Rectal smooth muscle tissue (tissue), 1 donor: ENCODE measurements at regions not wholly inside any gene's neighbourhood (a gene's known extent, or its start where the extent isn't known, plus 50 kb on each side); places are given as distances from the start of the nearest gene placed in this dataset.

ENCODE experiments used
- H3K27ac ChIP-seq: one replicate; pipeline ENCODE4 v1.7.0; 2013; ENCODE audit warnings: low read depth, low read length, inconsistent platforms
- H3K27me3 ChIP-seq: one replicate; pipeline ENCODE4 v1.7.0; 2013; ENCODE audit warnings: low read length; ENCODE audit not compliant: control insufficient read depth, insufficient read depth
- H3K36me3 ChIP-seq: one replicate; pipeline ENCODE4 v1.7.0; 2013; ENCODE audit warnings: low read length; ENCODE audit not compliant: control insufficient read depth, insufficient read depth
- H3K4me1 ChIP-seq: one replicate; pipeline ENCODE4 v1.7.0; 2013; ENCODE audit warnings: low read length; ENCODE audit not compliant: control insufficient read depth, insufficient read depth
- H3K4me3 ChIP-seq: one replicate; pipeline ENCODE4 v1.7.0; 2013; ENCODE audit warnings: low read length
- H3K9ac ChIP-seq: one replicate; pipeline ENCODE4 v1.7.0; 2013; ENCODE audit warnings: low read length

DNA sequence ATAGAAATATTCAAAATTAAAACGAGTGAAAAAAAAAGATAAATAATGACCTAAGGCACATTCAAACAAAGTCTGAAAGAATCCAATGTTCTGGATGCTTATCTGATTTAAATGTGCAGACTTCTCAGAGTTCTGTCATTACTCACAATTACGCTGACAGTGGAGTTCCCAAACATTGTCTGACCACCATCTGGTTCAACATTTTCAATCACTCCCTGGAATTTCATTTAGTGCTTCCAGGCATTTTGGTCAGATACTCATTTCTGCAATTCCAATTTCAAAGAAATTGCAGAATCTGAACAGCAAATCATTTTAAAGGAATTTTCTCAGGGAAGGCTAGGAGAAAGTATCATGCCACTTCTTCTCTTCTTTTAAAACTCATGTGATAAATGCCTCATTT, 398.2 kb upstream of the PDE3A start:
- no peaks in the 10 kb centered on the region for H3K27me3 ChIP-seq
- H3K36me3 ChIP-seq: no peaks in the 10 kb centered on the region
- H3K9ac ChIP-seq: no peak overlapping the region
- peaks cover 5% of the 10 kb centered on the region for H3K4me1 ChIP-seq
- no peak overlapping the region for H3K27ac ChIP-seq
- no peak overlapping the region for H3K4me3 ChIP-seq

DNA sequence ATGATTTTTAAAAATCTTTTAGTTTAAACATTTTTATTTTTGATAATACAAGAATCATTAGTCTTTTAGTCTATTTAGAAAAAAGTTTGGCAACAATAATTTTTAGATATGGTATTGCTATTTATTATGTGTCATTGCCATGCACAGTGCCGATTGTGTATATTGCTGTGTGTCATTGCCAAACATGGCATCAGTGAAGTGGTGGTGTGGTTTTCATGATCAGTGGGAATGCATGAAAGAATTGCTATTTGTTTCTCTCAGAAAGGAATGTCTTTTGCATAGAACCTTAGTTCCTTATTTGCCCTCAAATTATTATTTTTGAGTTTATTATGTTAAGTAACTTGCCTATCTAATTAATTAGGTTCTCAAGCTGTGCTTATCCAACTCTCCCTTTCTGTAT, 397.5 kb upstream of the PDE3A start:
- Histone ChIP-seq H3K4me3 (no peak overlapping the region), H3K27me3 (no peaks in the 10 kb centered on the region), H3K27ac (no peak overlapping the region)

DNA sequence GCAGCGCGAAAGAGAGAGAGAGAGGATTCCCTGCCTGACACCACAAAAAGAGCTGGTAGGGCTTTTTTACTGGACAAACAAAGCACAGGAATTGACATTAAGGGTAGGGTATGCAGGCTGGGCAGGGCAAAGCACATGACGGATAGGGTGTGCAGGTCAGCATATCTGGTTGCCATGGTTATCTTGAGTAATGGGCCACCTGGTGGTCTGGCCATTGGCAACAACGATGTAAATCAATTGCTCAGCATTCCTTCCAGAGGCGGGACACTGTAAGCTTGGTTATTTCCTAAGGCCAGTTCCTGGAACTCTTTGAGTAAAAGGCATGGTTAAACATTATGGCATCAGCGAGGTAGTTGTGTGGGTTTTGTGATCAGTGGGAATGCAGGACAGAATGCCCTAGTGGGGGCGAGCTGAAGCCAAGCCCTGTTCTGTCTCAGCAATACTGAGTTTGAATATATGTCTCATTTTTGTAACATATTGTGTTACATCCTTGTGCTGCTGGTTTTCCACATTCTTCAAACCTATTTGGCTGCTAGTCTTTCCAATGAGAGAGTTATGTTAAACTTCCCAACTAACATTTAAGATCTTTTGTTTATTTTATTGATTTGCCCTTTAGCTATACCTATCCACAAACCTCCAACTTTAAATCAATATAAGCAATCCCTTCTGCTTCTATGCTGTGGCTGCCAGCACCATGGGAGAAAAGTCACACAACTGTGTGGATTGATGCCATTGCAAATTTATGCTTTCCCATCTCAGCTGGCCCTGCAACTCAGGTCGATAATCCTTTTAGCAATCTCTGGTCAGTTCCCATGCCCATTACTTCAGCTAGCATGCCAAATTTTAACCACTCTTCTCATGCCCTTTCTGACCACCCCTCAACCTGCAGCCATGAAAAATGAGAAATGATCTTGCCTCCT, 396.7 kb upstream of the PDE3A start:
- Histone ChIP-seq H3K27me3 (no peaks in the 10 kb centered on the region), H3K4me1 (peaks cover 5% of the 10 kb centered on the region), H3K4me3 (no peak overlapping the region), H3K9ac (no peak overlapping the region), H3K27ac (no peak overlapping the region), H3K36me3 (no peaks in the 10 kb centered on the region)

More for the DNA sequence above, 397.5 kb upstream of the PDE3A start:
- H3K36me3 ChIP-seq: no peaks in the 10 kb centered on the region
- peaks cover 5% of the 10 kb centered on the region for H3K4me1 ChIP-seq
- no peak overlapping the region for H3K9ac ChIP-seq

DNA sequence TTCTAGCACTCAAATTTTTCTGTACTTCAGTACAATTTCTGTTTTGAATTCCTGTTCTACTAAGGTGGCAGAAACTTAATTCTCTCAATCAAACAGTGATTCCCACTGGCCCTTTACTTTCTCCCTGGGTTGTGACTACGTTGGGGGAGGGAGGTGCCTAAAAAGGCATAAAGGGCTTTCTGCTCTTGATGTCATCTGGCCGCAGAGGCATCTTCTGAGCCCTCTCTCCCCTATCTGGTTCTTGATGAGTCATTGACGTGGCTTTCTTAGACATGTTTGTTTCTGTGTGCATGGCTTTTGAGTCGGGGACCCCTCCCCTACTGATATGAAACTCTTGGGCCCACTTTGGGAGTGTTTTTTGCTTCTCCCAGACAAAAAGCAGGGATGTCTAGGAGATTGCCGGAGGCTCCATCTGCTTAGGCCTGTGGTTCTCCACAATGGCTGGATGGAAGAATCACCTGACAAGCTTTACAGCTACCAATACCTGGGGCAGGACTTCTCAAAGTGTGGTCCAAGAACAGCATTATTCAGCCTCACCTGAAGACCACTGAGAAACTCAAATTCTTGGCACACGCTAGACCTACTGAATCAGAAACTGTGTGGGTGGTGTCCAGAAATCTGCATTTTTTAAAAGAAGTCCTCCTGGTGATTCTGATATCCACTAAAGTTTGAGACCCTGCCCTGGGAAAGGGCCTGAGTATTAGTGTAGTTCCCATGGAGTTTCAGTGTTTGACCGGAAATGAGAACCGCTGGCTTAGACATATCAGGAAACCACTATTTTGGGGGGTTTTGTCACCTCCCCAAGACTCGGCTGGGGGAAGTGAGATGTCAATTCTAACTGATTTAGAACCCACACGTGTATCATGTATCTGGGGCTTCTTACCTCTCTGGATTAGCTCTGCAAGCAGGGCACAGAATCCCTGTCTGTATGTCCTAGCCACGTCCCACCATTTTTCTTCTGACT, 395.7 kb upstream of the PDE3A start:
- no peak overlapping the region for H3K4me3 ChIP-seq
- H3K27ac ChIP-seq: no peak overlapping the region
- H3K36me3 ChIP-seq: no peaks in the 10 kb centered on the region
- peaks cover 1% of the 10 kb centered on the region for H3K4me1 ChIP-seq
- H3K27me3 ChIP-seq: no peaks in the 10 kb centered on the region
- H3K9ac ChIP-seq: no peak overlapping the region

DNA sequence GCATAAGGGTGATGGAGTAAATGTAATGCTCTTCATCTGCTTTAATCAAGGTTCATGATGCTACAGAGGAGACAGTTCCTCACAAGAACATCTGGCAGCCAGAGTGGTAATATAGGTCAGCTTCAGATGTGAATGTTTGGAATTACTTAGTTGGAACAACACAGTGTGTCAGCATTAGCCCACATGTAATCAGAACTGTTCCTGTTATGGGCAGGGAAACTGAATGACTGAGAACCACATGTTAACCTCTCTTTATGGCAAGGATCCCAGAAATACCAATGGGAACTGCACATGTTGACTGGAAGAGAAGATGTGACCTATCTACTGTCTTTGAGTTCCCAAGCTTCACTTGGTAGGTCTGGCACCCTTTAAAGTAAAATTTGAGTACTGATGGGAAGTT, 390.1 kb upstream of the PDE3A start:
- Histone ChIP-seq H3K4me1 (no peaks in the 10 kb centered on the region), H3K27ac (no peak overlapping the region), H3K4me3 (no peak overlapping the region), H3K36me3 (no peaks in the 10 kb centered on the region), H3K27me3 (no peaks in the 10 kb centered on the region), H3K9ac (no peak overlapping the region)

DNA sequence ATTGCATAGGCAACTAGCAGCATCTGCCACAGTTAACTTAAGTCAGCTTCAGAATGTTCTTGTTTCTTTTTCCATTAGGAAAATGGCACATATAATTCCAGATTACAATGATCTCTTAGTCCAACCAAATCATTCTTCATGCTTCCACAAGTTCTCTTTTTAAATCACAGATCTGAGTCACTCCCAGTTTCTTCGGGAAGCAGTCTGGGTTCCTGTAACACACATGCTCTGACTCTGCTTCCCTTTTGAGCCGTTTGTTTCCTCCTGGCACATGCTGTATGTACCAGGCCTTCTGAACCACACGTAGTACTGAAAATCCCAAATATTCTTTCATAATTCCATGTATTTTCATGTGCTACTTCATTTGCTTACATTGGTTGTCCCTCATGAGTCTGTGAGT, 388.8 kb upstream of the PDE3A start:
- Histone ChIP-seq H3K36me3 (no peaks in the 10 kb centered on the region), H3K4me1 (no peaks in the 10 kb centered on the region), H3K9ac (no peak overlapping the region), H3K27ac (no peak overlapping the region), H3K27me3 (no peaks in the 10 kb centered on the region), H3K4me3 (no peak overlapping the region)

DNA sequence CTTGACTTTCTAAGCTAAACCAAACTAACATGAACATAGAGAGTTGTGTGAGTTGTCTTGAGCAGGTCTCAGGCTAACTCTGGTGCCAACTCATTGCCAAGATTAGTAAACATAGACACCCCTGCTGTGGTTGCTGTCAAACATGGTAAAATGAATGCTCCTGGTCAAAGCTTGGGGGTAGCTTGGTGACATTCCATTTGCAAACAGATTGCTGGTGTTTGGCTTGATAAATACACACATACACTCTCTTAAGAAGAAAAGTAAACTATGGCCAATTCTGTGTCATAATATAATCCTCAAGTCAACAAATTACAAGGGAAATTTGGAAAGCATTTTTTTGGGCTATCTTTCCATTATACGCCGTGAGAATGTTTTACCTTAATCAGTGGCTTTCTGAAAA, 386.4 kb upstream of the PDE3A start:
- no peaks in the 10 kb centered on the region for H3K36me3 ChIP-seq
- no peak overlapping the region for H3K27ac ChIP-seq
- H3K27me3 ChIP-seq: no peaks in the 10 kb centered on the region
- H3K4me1 ChIP-seq: no peaks in the 10 kb centered on the region
- no peak overlapping the region for H3K4me3 ChIP-seq
- H3K9ac ChIP-seq: no peak overlapping the region

DNA sequence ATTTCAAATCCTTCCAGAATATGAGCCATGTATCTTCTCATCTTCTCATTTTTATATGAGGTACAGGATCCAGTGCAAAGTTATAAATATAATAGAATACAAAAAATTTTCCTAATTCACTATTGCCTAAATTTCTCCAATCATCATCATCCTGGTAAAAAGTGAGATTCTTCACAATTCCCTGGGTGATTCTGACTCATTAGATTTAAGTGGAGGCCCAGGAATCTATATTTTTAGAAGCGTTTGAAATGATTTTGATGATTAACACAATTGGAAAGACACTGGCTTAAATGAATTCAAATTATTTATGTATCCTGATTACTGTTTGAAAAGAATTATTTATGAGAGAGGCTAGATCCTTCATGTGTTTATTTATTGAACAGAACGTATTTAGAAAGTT, 380.3 kb upstream of the PDE3A start:
- Histone ChIP-seq H3K4me1 (peaks cover 15% of the 10 kb centered on the region), H3K27me3 (no peaks in the 10 kb centered on the region), H3K27ac (peak overlapping the region; percentile 38), H3K9ac (no peak overlapping the region), H3K4me3 (no peak overlapping the region), H3K36me3 (no peaks in the 10 kb centered on the region)

DNA sequence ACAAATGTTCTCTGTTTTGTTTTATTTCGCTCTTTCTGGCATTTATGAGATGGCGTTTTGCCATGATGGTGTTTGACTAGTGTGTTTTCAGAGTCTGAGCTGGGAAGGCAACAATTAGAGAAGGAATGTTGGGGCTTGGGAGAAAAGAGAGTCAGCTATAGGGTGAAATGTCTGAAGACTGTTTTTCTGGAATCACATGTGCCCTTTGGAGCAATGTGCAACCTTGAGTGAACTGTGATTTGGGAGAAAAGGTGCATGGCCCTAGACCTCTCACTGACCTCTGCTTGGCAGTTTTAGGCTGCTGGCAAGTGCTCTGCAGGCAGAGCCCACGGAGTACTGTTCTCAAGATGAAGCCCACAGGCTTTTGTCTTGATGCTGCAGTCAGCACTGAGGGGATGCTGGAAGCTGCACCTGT, 379.9 kb upstream of the PDE3A start:
- Histone ChIP-seq H3K4me3 (no peak overlapping the region), H3K4me1 (peaks cover 15% of the 10 kb centered on the region), H3K9ac (no peak overlapping the region), H3K27ac (peak overlapping the region; percentile 38), H3K36me3 (no peaks in the 10 kb centered on the region), H3K27me3 (no peaks in the 10 kb centered on the region)

DNA sequence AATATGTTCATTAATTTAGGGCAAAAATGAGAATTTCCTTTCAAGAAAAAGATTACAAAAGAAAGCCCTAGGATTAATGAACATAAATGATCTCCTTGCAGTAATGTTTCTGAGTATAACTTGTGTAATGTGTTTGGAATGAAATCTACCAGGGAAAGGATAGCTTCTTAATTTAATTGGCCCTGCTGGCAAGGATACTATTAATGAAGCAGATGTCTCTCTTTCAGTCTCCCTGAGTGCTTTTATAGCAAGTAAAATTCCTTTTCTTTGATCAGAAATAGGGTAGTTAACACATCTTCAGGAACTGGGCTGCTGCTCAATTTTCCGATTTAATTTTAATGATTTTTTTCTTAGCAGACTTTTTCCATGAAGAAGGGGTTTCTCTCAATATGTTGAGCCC, 379.4 kb upstream of the PDE3A start:
- H3K27ac ChIP-seq: peak overlapping the region; percentile 38
- H3K4me1 ChIP-seq: peaks cover 15% of the 10 kb centered on the region
- no peaks in the 10 kb centered on the region for H3K27me3 ChIP-seq
- H3K4me3 ChIP-seq: no peak overlapping the region
- H3K9ac ChIP-seq: no peak overlapping the region
- H3K36me3 ChIP-seq: no peaks in the 10 kb centered on the region

DNA sequence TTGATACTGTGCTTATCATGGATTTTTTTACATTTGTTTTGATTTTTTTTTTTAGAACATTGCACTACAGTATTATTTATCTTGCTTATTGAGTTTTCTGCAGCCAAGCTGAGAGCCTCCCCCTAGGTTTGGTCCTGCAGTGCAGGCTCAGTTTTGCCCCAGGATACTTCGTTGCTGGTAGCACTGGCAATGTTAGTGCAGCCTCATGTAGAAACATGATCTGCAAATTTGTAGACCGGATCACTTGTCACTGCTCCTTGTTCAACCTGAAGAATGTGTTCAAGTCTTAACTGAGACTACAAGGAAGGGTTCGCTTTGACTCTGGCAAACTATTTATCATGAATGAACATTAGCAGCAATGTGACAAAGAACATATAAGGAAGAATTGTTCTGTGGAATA, 377.2 kb upstream of the PDE3A start:
- H3K27ac ChIP-seq: no peak overlapping the region
- H3K27me3 ChIP-seq: no peaks in the 10 kb centered on the region
- H3K9ac ChIP-seq: no peak overlapping the region

DNA sequence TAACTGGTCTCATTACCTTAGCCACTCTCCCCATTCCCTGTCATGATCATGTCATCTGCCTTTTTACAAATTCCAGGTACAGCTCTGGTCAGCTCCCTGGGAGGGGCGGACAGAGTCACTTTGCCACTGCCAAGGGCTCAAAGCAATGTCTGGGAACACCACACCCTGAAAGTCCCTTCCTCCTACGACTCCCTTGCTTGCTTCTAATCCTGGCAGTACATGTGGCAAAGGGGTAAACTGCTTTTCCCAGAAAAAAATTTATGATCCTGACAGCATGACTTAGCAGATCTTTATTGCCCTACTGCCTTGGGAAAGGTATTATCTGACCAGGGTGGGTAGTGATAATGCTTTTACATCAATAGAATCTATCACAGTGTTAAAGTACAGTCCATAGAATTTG, 376.0 kb upstream of the PDE3A start:
- H3K4me1 ChIP-seq: peaks cover 15% of the 10 kb centered on the region
- no peak overlapping the region for H3K27ac ChIP-seq
- no peaks in the 10 kb centered on the region for H3K27me3 ChIP-seq
- no peak overlapping the region for H3K9ac ChIP-seq
- no peaks in the 10 kb centered on the region for H3K36me3 ChIP-seq
- no peak overlapping the region for H3K4me3 ChIP-seq

More for the DNA sequence above, 377.2 kb upstream of the PDE3A start:
- no peaks in the 10 kb centered on the region for H3K36me3 ChIP-seq
- H3K4me3 ChIP-seq: no peak overlapping the region
- H3K4me1 ChIP-seq: peaks cover 15% of the 10 kb centered on the region
